OCI-LY7 (cell line): ENCODE measurements at regions not wholly inside any gene's neighbourhood (a gene's known extent, or its start where the extent isn't known, plus 50 kb on each side); places are given as distances from the start of the nearest gene placed in this dataset.

Experiments
- BruUV-seq: library from RNA; stranded (reverse); fragments of 400-500 nt; replicated peaks from 2 replicates; lab custom pipeline; 2021; lab: Mats Ljungman, UMichigan
- CTCF ChIA-PET: fragments of 300-600 bp; sonication (Branson Sonifier 250); formaldehyde crosslinking; loops from one replicate; lab custom pipeline; 2022; ENCODE audit warnings: antibody characterized with exemption; ENCODE audit not compliant: unreplicated experiment; lab: Charles Lee
- POLR2A ChIA-PET: fragments of 300-600 bp; sonication (Branson Sonifier 250); formaldehyde crosslinking; loops from one replicate; lab custom pipeline; 2022; ENCODE audit warnings: antibody characterized with exemption; lab: Charles Lee
- DNase-seq: peaks from one replicate; pipeline ENCODE4 v3.0.0-alpha.2; 2015; ENCODE audit warnings: low spot score
- H2AFZ ChIP-seq: fragments of 200-600 bp; sonication (generic), shearing (Covaris generic); 2 replicates; pipeline ENCODE4 v1.6.1; 2014; ENCODE audit warnings: mild to moderate bottlenecking, antibody characterized with exemption, low read length, moderate library complexity
- H3K27ac ChIP-seq: fragments of 200-600 bp; sonication (generic); 2 replicates; pipeline ENCODE4 v1.5.1; 2014; ENCODE audit warnings: mixed run types, low read depth, mild to moderate bottlenecking, moderate library complexity, low read length, inconsistent platforms; ENCODE audit not compliant: poor library complexity, severe bottlenecking
- H3K36me3 ChIP-seq: fragments of 200-600 bp; sonication (generic); 2 replicates; pipeline ENCODE4 v1.6.1; 2014; ENCODE audit warnings: mild to moderate bottlenecking, antibody characterized with exemption, low read length, moderate library complexity, mixed read lengths; ENCODE audit not compliant: insufficient read depth
- H3K4me1 ChIP-seq: fragments of 200-600 bp; sonication (generic); 2 replicates; pipeline ENCODE4 v1.5.1; 2014; ENCODE audit warnings: mild to moderate bottlenecking, low read length; ENCODE audit not compliant: insufficient read depth, poor library complexity, severe bottlenecking
- H3K4me2 ChIP-seq: fragments of 200-600 bp; sonication (generic); 2 replicates; pipeline ENCODE4 v1.6.1; 2014; ENCODE audit warnings: mild to moderate bottlenecking, low read length
- H3K4me3 ChIP-seq: fragments of 200-600 bp; sonication (generic); 2 replicates; pipeline ENCODE4 v1.5.1; 2014; ENCODE audit warnings: mild to moderate bottlenecking, low read depth, low read length; ENCODE audit not compliant: poor library complexity, severe bottlenecking
- H3K79me2 ChIP-seq: fragments of 200-600 bp; sonication (generic); 2 replicates; pipeline ENCODE4 v1.6.1; 2016; ENCODE audit warnings: low read depth, mild to moderate bottlenecking, low read length, moderate library complexity, mixed read lengths; ENCODE audit not compliant: insufficient read depth
- H3K9me2 ChIP-seq: fragments of 200-600 bp; sonication (generic); 2 replicates; pipeline ENCODE4 v1.6.1; 2016; ENCODE audit warnings: mild to moderate bottlenecking, low read length, mixed read lengths; ENCODE audit not compliant: insufficient read depth
- H3K9me3 ChIP-seq: fragments of 200-600 bp; sonication (generic); 2 replicates; pipeline ENCODE4 v1.6.1; 2014; ENCODE audit warnings: mild to moderate bottlenecking, mixed run types, low read length, mixed read lengths
- H4K20me1 ChIP-seq: fragments of 200-600 bp; sonication (generic); 2 replicates; pipeline ENCODE4 v1.6.1; 2014; ENCODE audit warnings: mild to moderate bottlenecking, antibody characterized with exemption, low read length, moderate library complexity, mixed read lengths; ENCODE audit not compliant: insufficient read depth
- CTCF ChIP-seq: fragments of 200-600 bp; sonication (generic); conservative IDR thresholded peaks from 2 replicates; pipeline ENCODE4 v1.5.1; 2014; ENCODE audit warnings: mild to moderate bottlenecking, antibody characterized with exemption, low read length, moderate library complexity, mixed read lengths
- EZH2phosphoT487 ChIP-seq: fragments of 200-600 bp; sonication (generic); IDR thresholded peaks from 2 replicates; pipeline ENCODE4 v1.6.1; 2018; ENCODE audit warnings: low read depth, borderline replicate concordance, mild to moderate bottlenecking, mixed run types, antibody characterized with exemption, low read length, moderate library complexity, mixed read lengths
- intact Hi-C: fragments of 100-400 bp; cut with micrococcal nuclease; formaldehyde crosslinking; loops from one replicate; pipeline ENCODE4 v1.10.0; 2022; ENCODE audit not compliant: unreplicated experiment

- Histone ChIP-seq H3K4me3 (no peak overlapping the region), H3K36me3 (no peaks in the 10 kb centered on the region), H3K27ac (no peak overlapping the region), H4K20me1 (no peaks in the 10 kb centered on the region), H3K4me1 (no peaks in the 10 kb centered on the region), H3K79me2 (no peaks in the 10 kb centered on the region), H3K9me3 (no peaks in the 10 kb centered on the region), H2AFZ (no peak overlapping the region), H3K9me2 (no peaks in the 10 kb centered on the region), H3K4me2 (no peak overlapping the region)
- BruUV-seq, result no TSS peak
- POLR2A ChIA-PET, result interaction anchor here (0.6 kb wide), 1 partner anchor 841 kb away, joined by 3 read pairs; no protein-coding TSS in a partner anchor
- intact Hi-C loops, result no loop called here
- TF ChIP-seq EZH2phosphoT487, result no peak
- TF ChIP-seq CTCF, result no peak
- CTCF ChIA-PET, result no interaction called here
- no peak for DNase-seq
Observed at GRCh38 chr22:27626675-27627443, 174.7 kb downstream of the MN1 start.

DNA sequence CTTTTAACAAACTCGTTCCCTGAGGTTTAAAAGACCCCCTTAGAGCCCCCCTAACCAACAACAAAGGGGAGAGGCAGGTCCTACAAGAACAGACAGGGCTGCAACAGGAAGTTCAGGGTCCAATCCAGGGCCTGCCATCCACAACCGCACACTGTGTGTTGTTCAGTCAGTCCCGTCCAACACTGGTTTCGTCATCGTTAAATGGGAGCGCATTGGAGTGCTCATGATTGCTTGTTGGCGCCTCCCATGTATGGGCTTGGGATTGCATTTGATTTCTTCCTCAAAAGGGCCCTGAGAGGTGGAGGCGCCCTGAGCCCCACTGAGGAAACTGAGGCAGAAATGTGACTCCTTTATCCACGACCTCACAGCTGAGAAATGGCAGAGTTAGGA, 174.1 kb downstream of the MN1 start:
- TF ChIP-seq CTCF (peak; percentile 39; the same call in 1 of the 2 replicates), EZH2phosphoT487 (no peak)
- Histone ChIP-seq H3K9me3 (no peaks in the 10 kb centered on the region), H3K4me3 (no peak overlapping the region), H4K20me1 (no peaks in the 10 kb centered on the region), H3K79me2 (no peaks in the 10 kb centered on the region), H3K36me3 (no peaks in the 10 kb centered on the region), H3K4me1 (no peaks in the 10 kb centered on the region), H3K4me2 (no peak overlapping the region), H2AFZ (no peak overlapping the region), H3K27ac (no peak overlapping the region), H3K9me2 (no peaks in the 10 kb centered on the region)
- ChIA-PET POLR2A (no interaction called here), CTCF (no interaction called here)
- intact Hi-C loops, result no loop called here
- no TSS peak for BruUV-seq
- no peak for DNase-seq

- ChIA-PET POLR2A (no interaction called here), CTCF (no interaction called here)
- Histone ChIP-seq H3K27ac (no peak overlapping the region), H3K4me1 (no peaks in the 10 kb centered on the region), H4K20me1 (no peaks in the 10 kb centered on the region), H3K9me3 (no peaks in the 10 kb centered on the region), H3K4me2 (no peak overlapping the region), H2AFZ (no peak overlapping the region), H3K36me3 (no peaks in the 10 kb centered on the region), H3K9me2 (no peaks in the 10 kb centered on the region), H3K4me3 (no peak overlapping the region), H3K79me2 (no peaks in the 10 kb centered on the region)
- TF ChIP-seq EZH2phosphoT487, result no peak
- TF ChIP-seq CTCF, result no peak
- BruUV-seq, result no TSS peak
- DNase-seq, result no peak
- intact Hi-C loops, result no loop called here
Observed at GRCh38 chr22:27627901-27628300, 173.7 kb downstream of the MN1 start.
